RWPE2 (cell line): ENCODE measurements at regions not wholly inside any gene's neighbourhood (a gene's known extent, or its start where the extent isn't known, plus 50 kb on each side); places are given as distances from the start of the nearest gene placed in this dataset.
A peak's percentile ranks its signal among the peaks of the same experiment; 100 is the strongest.

ENCODE experiments used
- ATAC-seq: fragments of 200-7000 bp; cut with Tn5 transposase; 3 replicates; pipeline ENCODE4 v1.9.1; 2021; ENCODE audit warnings: low read depth
- DNase-seq: peaks from one replicate; pipeline ENCODE4 v3.0.0-alpha.2; 2020; ENCODE audit warnings: low spot score
- H3K27ac ChIP-seq: fragments of 450-650 bp; 2 replicates; pipeline ENCODE4 v1.5.1; 2017; ENCODE audit warnings: mild to moderate bottlenecking; ENCODE audit not compliant: poor library complexity, severe bottlenecking
- H3K27me3 ChIP-seq: fragments of 250-450 bp; sonication (Bioruptor Pico); 2 replicates; pipeline ENCODE4 v1.5.1; 2021; ENCODE audit warnings: mild to moderate bottlenecking, moderate library complexity; ENCODE audit not compliant: insufficient read depth, poor library complexity, severe bottlenecking
- H3K36me3 ChIP-seq: fragments of 250-450 bp; sonication (Bioruptor Pico); 2 replicates; pipeline ENCODE4 v1.5.1; 2020; ENCODE audit warnings: low read depth, mild to moderate bottlenecking, moderate library complexity
- H3K4me1 ChIP-seq: fragments of 250-450 bp; sonication (Bioruptor Pico); 2 replicates; pipeline ENCODE4 v1.5.1; 2021; ENCODE audit warnings: mild to moderate bottlenecking, moderate library complexity; ENCODE audit not compliant: insufficient read depth, poor library complexity, severe bottlenecking
- H3K4me3 ChIP-seq: fragments of 250-450 bp; sonication (Bioruptor Pico); 2 replicates; pipeline ENCODE4 v1.5.1; 2021; ENCODE audit warnings: mild to moderate bottlenecking, moderate library complexity; ENCODE audit not compliant: severe bottlenecking
- H3K9me3 ChIP-seq: fragments of 250-450 bp; sonication (Bioruptor Pico); 2 replicates; pipeline ENCODE4 v1.5.1; 2021; ENCODE audit warnings: mild to moderate bottlenecking, moderate library complexity; ENCODE audit not compliant: severe bottlenecking
- CTCF ChIP-seq: fragments of 450-650 bp; IDR thresholded peaks from one replicate; pipeline ENCODE4 v1.5.1; 2017; ENCODE audit warnings: mild to moderate bottlenecking, moderate library complexity; ENCODE audit not compliant: poor library complexity, severe bottlenecking

- ATAC-seq (no peak), DNase-seq (no peak)
- H3K36me3 ChIP-seq, result no peaks in the 10 kb centered on the region
- H3K4me3 ChIP-seq, result no peak overlapping the region
- TF ChIP-seq CTCF, result no peak
- H3K9me3 ChIP-seq, result no peaks in the 10 kb centered on the region
- H3K4me1 ChIP-seq, result no peaks in the 10 kb centered on the region
- H3K27ac ChIP-seq, result no peak overlapping the region
- H3K27me3 ChIP-seq, result no peaks in the 10 kb centered on the region
Observed at GRCh38 chr6:108774555-108774954, 73.7 kb upstream of the ARMC2 start.

- no peak for TF ChIP-seq CTCF
- no peak overlapping the region for H3K4me3 ChIP-seq
- no peak for DNase-seq
- H3K4me1 ChIP-seq, result peaks cover 5% of the 10 kb centered on the region
- no peaks in the 10 kb centered on the region for H3K27me3 ChIP-seq
- no peak overlapping the region for H3K27ac ChIP-seq
- ATAC-seq, result no peak
- H3K9me3 ChIP-seq, result no peaks in the 10 kb centered on the region
- no peaks in the 10 kb centered on the region for H3K36me3 ChIP-seq
Observed at GRCh38 chr6:108777536-108777935, 70.7 kb upstream of the ARMC2 start.

- no peak for DNase-seq
- Histone ChIP-seq H3K4me1 (peaks cover 12% of the 10 kb centered on the region), H3K27me3 (no peaks in the 10 kb centered on the region), H3K36me3 (no peaks in the 10 kb centered on the region), H3K4me3 (no peak overlapping the region), H3K27ac (no peak overlapping the region), H3K9me3 (no peaks in the 10 kb centered on the region)
- no peak for TF ChIP-seq CTCF
- no peak for ATAC-seq
Observed at GRCh38 chr6:108778421-108779186, 69.6 kb upstream of the ARMC2 start.

- ATAC-seq (no peak), DNase-seq (no peak)
- TF ChIP-seq CTCF, result no peak
- Histone ChIP-seq H3K27me3 (no peaks in the 10 kb centered on the region), H3K4me3 (no peak overlapping the region), H3K4me1 (peaks cover 12% of the 10 kb centered on the region), H3K9me3 (no peaks in the 10 kb centered on the region), H3K27ac (no peak overlapping the region), H3K36me3 (no peaks in the 10 kb centered on the region)
Observed at GRCh38 chr6:108779536-108780275, 68.5 kb upstream of the ARMC2 start.

- Histone ChIP-seq H3K36me3 (no peaks in the 10 kb centered on the region), H3K9me3 (no peaks in the 10 kb centered on the region), H3K27ac (no peak overlapping the region), H3K4me1 (peaks cover 12% of the 10 kb centered on the region), H3K4me3 (no peak overlapping the region), H3K27me3 (no peaks in the 10 kb centered on the region)
- ATAC-seq (no peak), DNase-seq (peak; percentile 31)
- no peak for TF ChIP-seq CTCF
Observed at GRCh38 chr6:108780784-108781183, 67.4 kb upstream of the ARMC2 start.
